ENCODE measurements at regions not wholly inside any gene's neighbourhood (a gene's known extent, or its start where the extent isn't known, plus 50 kb on each side); places are given as distances from the start of the nearest gene placed in this dataset.

DNA sequence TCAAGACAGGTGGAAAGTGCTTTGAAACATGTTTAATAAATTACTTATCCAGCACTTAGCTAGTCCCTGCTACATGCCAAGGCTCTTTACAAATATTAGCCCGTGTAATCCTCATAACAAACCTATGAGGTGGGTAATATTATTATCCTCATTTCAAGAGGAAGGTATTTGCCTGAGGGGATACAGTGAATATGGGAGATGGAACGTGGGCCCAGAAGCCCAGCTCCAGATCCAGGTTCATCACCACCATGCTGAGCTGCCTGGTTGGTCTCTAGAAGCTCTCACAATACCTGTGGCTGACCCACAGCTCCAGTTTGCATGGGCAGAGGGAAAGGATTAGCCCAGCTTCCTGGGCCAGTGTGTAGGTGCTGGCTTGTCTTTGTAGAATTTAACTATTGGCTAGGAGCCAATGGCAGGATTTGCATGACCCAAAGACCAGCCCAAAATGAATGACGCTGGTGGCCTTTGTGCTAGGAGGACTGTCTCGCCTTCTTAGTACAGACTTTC lies 61.6 kb upstream of the ATP8B1 start:
- Histone ChIP-seq H3K27ac (no peak overlapping the region), H3K36me3 (no peaks in the 10 kb centered on the region), H3K9me3 (no peaks in the 10 kb centered on the region), H3K27me3 (no peaks in the 10 kb centered on the region), H3K4me3 (no peak overlapping the region), H3K4me1 (no peaks in the 10 kb centered on the region)
- TF ChIP-seq, protein P1, sequence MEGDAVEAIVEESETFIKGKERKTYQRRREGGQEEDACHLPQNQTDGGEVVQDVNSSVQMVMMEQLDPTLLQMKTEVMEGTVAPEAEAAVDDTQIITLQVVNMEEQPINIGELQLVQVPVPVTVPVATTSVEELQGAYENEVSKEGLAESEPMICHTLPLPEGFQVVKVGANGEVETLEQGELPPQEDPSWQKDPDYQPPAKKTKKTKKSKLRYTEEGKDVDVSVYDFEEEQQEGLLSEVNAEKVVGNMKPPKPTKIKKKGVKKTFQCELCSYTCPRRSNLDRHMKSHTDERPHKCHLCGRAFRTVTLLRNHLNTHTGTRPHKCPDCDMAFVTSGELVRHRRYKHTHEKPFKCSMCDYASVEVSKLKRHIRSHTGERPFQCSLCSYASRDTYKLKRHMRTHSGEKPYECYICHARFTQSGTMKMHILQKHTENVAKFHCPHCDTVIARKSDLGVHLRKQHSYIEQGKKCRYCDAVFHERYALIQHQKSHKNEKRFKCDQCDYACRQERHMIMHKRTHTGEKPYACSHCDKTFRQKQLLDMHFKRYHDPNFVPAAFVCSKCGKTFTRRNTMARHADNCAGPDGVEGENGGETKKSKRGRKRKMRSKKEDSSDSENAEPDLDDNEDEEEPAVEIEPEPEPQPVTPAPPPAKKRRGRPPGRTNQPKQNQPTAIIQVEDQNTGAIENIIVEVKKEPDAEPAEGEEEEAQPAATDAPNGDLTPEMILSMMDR (IDR thresholded peaks at IDR 0.05), result no peak
- TF ChIP-seq POLR2A (IDR thresholded peaks at IDR 0.05), result no peak
- no peak for ATAC-seq
- DNase-seq, result no peak
- WGBS (ENCODE audit: insufficient coverage, low coverage, low lambda C conversion rate, missing lambda C conversion rate), result 85% methylated on average over 3 of the region's 4 CpGs
- intact Hi-C loops (cut with DNase I), result loop anchor here in 1 of 2 donors (10.0 kb wide), 1 partner anchor 210 kb away; no protein-coding TSS in a partner anchor

DNA sequence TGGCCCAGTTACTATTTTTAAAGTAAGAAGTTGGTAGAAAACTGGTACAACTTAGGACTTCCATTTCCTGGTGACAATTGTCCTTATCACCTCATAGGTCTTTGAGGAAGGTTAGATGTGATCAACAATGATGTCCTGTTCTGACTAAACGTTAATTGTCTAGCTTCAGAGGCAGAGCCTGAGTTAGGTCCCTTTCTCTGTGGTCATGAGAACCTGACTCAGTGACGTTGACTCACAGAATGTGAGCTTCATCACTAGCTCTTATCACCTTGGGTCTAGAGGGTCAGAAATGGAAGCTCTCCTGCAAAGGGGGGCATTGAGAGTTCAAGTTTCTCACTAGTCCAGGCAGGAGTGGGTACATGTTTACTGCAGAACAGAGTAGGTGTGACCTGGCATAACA lies 60.6 kb upstream of the ATP8B1 start:
- no peak overlapping the region for H3K4me3 ChIP-seq
- WGBS (ENCODE audit: insufficient coverage, low coverage, low lambda C conversion rate, missing lambda C conversion rate), result 56% methylated on average over 2 of the region's 2 CpGs
- H3K4me1 ChIP-seq, result no peaks in the 10 kb centered on the region
- DNase-seq (no peak), ATAC-seq (no peak)
- intact Hi-C loops (cut with DNase I), result loop anchor here in 1 of 2 donors (10.0 kb wide), 1 partner anchor 209 kb away; no protein-coding TSS in a partner anchor
- H3K36me3 ChIP-seq, result no peaks in the 10 kb centered on the region
- no peak overlapping the region for H3K27ac ChIP-seq
- no peaks in the 10 kb centered on the region for H3K9me3 ChIP-seq
- TF ChIP-seq, protein P1 (IDR thresholded peaks at IDR 0.05), result no peak
- TF ChIP-seq POLR2A (IDR thresholded peaks at IDR 0.05), result no peak
- no peaks in the 10 kb centered on the region for H3K27me3 ChIP-seq

DNA sequence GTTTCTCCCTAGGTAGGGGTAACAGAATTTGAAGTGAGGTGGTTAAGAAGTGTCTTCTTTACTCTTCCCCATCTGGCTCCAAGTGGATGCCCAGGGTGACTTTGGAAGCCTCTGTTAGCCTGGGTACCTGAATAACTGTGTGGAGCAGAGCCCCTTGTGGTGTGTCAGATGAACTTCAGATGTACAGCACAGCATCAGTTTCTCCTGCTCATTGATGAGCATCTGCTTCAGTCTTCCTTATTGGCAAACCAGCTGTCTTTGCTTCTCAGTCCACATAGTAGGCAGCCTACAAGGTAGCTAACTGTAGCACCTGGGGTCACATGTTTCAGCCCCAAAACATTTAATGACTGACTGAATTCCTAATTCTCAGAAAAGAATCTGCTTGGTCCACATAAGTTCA lies 56.2 kb upstream of the ATP8B1 start:
- intact Hi-C loops (cut with DNase I), result no loop called here
- H3K36me3 ChIP-seq, result no peaks in the 10 kb centered on the region
- no peak overlapping the region for H3K27ac ChIP-seq
- ATAC-seq (peak; percentile 92 to 98 (median 94)), DNase-seq (peak in 1 of 3 donors; percentile 48)
- H3K4me1 ChIP-seq, result no peaks in the 10 kb centered on the region
- TF ChIP-seq, protein P1 (IDR thresholded peaks at IDR 0.05), result peak; percentile 48 to 66 (median 58)
- TF ChIP-seq POLR2A (IDR thresholded peaks at IDR 0.05), result no peak
- H3K9me3 ChIP-seq, result no peaks in the 10 kb centered on the region
- no peak overlapping the region for H3K4me3 ChIP-seq
- H3K27me3 ChIP-seq, result no peaks in the 10 kb centered on the region

GRCh38 chr18:57856557-57857280 lies 53.6 kb upstream of the ATP8B1 start:
- H3K27me3 ChIP-seq, result no peaks in the 10 kb centered on the region
- H3K9me3 ChIP-seq, result no peaks in the 10 kb centered on the region
- intact Hi-C loops (cut with DNase I), result no loop called here
- DNase-seq (no peak), ATAC-seq (no peak)
- 67% methylated on average over 9 of the region's 9 CpGs for WGBS (ENCODE audit: insufficient coverage, low coverage, low lambda C conversion rate, missing lambda C conversion rate)
- no peak overlapping the region for H3K27ac ChIP-seq
- TF ChIP-seq, protein P1 (IDR thresholded peaks at IDR 0.05), result no peak
- no peak for TF ChIP-seq POLR2A (IDR thresholded peaks at IDR 0.05)
- H3K4me3 ChIP-seq, result no peak overlapping the region
- no peaks in the 10 kb centered on the region for H3K4me1 ChIP-seq
- no peaks in the 10 kb centered on the region for H3K36me3 ChIP-seq
